Peyer's patch (tissue), 4 donors: ENCODE measurements at regions not wholly inside any gene's neighbourhood (a gene's known extent, or its start where the extent isn't known, plus 50 kb on each side); places are given as distances from the start of the nearest gene placed in this dataset.

Experiments
- CTCF ChIP-seq, 6 experiments: fragments of 450-650 bp in 4 of 6; fragments of 200-600 bp in 2 of 6; sonication (generic) in 1 of 6; IDR thresholded peaks; one replicate each; pipeline ENCODE4 v1.5.1; 2017 to 2019; ENCODE audit warnings: antibody characterized with exemption in 6 of 6, mild to moderate bottlenecking in 3 of 6, moderate library complexity in 1 of 6
- POLR2A ChIP-seq, 2 donors: fragments of 450-650 bp; IDR thresholded peaks; one replicate each; pipeline ENCODE4 v1.5.1; 2017; ENCODE audit warnings: antibody characterized with exemption in 2 of 2, mild to moderate bottlenecking in 2 of 2, moderate library complexity in 2 of 2

- TF ChIP-seq CTCF (IDR thresholded peaks at IDR 0.05): no peak
- no peak for TF ChIP-seq POLR2A (IDR thresholded peaks at IDR 0.05)
These were observed 529.9 kb downstream of the MMUT start for GRCh38 chr6:48933136-48933535.
